Prostate gland (tissue), 2 donors: ENCODE measurements at regions not wholly inside any gene's neighbourhood (a gene's known extent, or its start where the extent isn't known, plus 50 kb on each side); places are given as distances from the start of the nearest gene placed in this dataset.

ENCODE experiments used
- POLR2AphosphoS5 ChIP-seq: sonication (generic); formaldehyde crosslinking; IDR thresholded peaks from one replicate; pipeline ENCODE4 v1.6.1; 2017; ENCODE audit warnings: antibody characterized with exemption
- TF ChIP-seq, protein P1 (sequence below), 4 experiments: fragments of 200-600 bp in 2 of 4; fragments of 450-650 bp in 2 of 4; sonication (generic) in 2 of 4; IDR thresholded peaks; 1 replicate in 3 of 4; 2 replicates in 1 of 4; pipeline ENCODE4 v1.5.1; 2016 to 2019; ENCODE audit warnings: antibody characterized with exemption in 4 of 4, mild to moderate bottlenecking in 2 of 4, moderate library complexity in 2 of 4

DNA sequence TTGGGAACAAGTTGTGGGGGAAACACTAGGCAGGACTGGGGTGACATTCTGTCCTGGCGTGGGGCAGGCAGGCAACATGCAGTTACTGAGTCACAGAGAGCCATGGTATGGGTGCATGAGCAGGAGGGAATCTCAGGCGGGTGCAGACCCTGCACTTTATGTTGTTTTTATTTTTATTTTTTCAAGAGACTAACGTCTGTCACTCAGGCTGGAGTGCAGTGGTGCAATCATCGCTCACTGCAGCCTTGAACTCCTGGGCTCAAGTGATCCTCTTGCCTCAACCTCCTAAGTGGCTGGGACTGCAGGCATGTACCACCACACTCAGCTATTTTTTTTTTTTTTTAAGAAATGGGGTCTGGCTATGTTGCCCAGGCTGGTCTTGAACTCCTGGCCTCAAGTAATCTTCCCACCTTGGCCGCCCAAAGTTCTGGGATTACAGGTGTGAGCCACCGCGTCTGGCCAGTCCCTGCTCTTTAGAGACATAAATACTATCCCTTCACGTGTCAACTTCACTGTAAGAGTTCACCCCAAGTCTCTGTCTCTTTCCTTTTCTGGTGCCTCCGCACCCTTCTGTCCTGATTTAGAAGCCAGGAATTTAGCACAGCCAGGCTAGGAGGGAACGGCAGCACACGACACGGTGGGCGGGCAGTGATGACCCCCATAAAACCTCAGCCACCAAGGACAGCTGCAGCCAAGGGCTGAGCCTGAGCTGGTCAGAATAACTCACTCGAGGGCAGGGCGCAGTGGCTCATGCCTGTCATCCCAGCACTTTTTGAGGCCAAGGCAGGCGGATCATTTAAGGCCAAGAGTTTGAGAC, 72.8 kb upstream of the IQSEC1 start:
- TF ChIP-seq, protein P1, sequence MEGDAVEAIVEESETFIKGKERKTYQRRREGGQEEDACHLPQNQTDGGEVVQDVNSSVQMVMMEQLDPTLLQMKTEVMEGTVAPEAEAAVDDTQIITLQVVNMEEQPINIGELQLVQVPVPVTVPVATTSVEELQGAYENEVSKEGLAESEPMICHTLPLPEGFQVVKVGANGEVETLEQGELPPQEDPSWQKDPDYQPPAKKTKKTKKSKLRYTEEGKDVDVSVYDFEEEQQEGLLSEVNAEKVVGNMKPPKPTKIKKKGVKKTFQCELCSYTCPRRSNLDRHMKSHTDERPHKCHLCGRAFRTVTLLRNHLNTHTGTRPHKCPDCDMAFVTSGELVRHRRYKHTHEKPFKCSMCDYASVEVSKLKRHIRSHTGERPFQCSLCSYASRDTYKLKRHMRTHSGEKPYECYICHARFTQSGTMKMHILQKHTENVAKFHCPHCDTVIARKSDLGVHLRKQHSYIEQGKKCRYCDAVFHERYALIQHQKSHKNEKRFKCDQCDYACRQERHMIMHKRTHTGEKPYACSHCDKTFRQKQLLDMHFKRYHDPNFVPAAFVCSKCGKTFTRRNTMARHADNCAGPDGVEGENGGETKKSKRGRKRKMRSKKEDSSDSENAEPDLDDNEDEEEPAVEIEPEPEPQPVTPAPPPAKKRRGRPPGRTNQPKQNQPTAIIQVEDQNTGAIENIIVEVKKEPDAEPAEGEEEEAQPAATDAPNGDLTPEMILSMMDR (IDR thresholded peaks at IDR 0.05) = no peak
- TF ChIP-seq POLR2AphosphoS5 = no peak
